ENCODE measurements at regions not wholly inside any gene's neighbourhood (a gene's known extent, or its start where the extent isn't known, plus 50 kb on each side); places are given as distances from the start of the nearest gene placed in this dataset.

GRCh38 chr16:52921104-52921503 lies 131.6 kb downstream of the CHD9NB start:
- TF ChIP-seq YY1 (IDR thresholded peaks at IDR 0.05; ENCODE audit: low read depth, low read length) (no peak), POLR2A (IDR thresholded peaks at IDR 0.05; ENCODE audit: control extremely low read depth in 1 of 2, low read depth in 2 of 2, low read length in 2 of 2) (no peak), RAD21 (IDR thresholded peaks at IDR 0.05 in 1 of 2, conservative IDR thresholded peaks at IDR 0.05 in 1 of 2; ENCODE audit: low read depth in 2 of 2, low read length in 2 of 2) (no peak), TAF1 (IDR thresholded peaks at IDR 0.05; ENCODE audit: low read depth, low read length) (no peak), ATF3 (IDR thresholded peaks at IDR 0.05; ENCODE audit: insufficient read depth, low read depth, low read length) (no peak), EP300 (IDR thresholded peaks at IDR 0.05; ENCODE audit: borderline replicate concordance in 1 of 2, low read depth in 2 of 2, low read length in 2 of 2) (no peak), NRF1 (IDR thresholded peaks at IDR 0.05; ENCODE audit: low read depth, low read length) (no peak)
